ENCODE measurements at regions not wholly inside any gene's neighbourhood (a gene's known extent, or its start where the extent isn't known, plus 50 kb on each side); places are given as distances from the start of the nearest gene placed in this dataset.

DNA sequence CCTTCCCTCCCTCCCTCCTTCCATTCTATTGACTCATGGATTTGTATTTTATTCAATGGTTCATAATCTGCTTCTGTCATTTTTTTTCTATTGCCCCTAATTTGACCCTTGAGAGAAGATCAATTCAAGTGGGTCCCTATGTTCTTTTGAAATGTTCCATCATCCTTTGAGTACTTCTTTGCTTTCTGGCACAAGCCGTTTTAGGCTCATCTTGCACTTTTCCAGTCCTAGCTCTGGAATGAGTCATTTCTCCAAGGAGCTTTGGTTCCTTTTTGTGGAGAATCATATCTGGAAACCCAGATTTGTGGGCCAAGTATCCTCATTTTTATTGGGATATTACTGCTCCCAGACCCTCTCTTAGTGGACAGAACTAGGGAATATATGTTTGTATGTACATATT, 126.8 kb upstream of the PTPN3 start:
- Histone ChIP-seq H3K27ac (ENCODE audit: low read depth, low read length) (no peak overlapping the region), H3K9ac (replicated peaks in 1 of 4; ENCODE audit: extremely low read depth in 1 of 4, low read depth in 3 of 4, low read length in 3 of 4) (no peak overlapping the region), H3K79me1 (ENCODE audit: low read depth, low read length) (no peaks in the 10 kb centered on the region; the same call in 1 of the 2 replicates), H3K4me2 (ENCODE audit: insufficient read depth in 1 of 2, low read depth in 2 of 2, low read length in 2 of 2) (no peak overlapping the region), H3K27me3 (replicated peaks in 1 of 4; ENCODE audit: control insufficient read depth in 3 of 4, extremely low read depth in 1 of 4, insufficient read depth in 3 of 4, low read length in 3 of 4) (no peaks in the 10 kb centered on the region), H3K23ac (ENCODE audit: insufficient read length) (no peak overlapping the region), H2BK5ac (ENCODE audit: low read depth, low read length) (no peak overlapping the region), H2BK12ac (ENCODE audit: low read depth, low read length) (no peak overlapping the region), H2AK5ac (ENCODE audit: low read depth, low read length) (no peak overlapping the region), H3K23me2 (ENCODE audit: low read depth, low read length) (no peaks in the 10 kb centered on the region; the same call in 1 of the 2 replicates), H3K9me3 (ENCODE audit: insufficient read depth in 2 of 2, low read depth in 1 of 2, low read length in 1 of 2) (no peaks in the 10 kb centered on the region), H4K8ac (ENCODE audit: extremely low read depth, insufficient read depth, low read length) (no peak overlapping the region), H3K36me3 (ENCODE audit: control insufficient read depth in 2 of 4, insufficient read depth in 4 of 4, low read length in 3 of 4) (no peaks in the 10 kb centered on the region), H3K79me2 (ENCODE audit: control insufficient read depth in 1 of 2, insufficient read depth in 2 of 2, low read length in 2 of 2) (no peaks in the 10 kb centered on the region), H3K18ac (ENCODE audit: extremely low read depth, low read length) (no peak overlapping the region), H3K4me3 (ENCODE audit: extremely low read depth in 1 of 4, insufficient read depth in 2 of 4, low read depth in 3 of 4, low read length in 4 of 4) (no peak overlapping the region), H2BK15ac (ENCODE audit: low read length) (no peak overlapping the region), H2BK20ac (ENCODE audit: low read length) (no peak overlapping the region), H2AFZ (ENCODE audit: low read length) (no peak overlapping the region), H4K20me1 (replicated peaks in 1 of 2; ENCODE audit: control insufficient read depth in 1 of 2, insufficient read depth in 2 of 2, low read length in 2 of 2) (no peaks in the 10 kb centered on the region), H3K4me1 (replicated peaks in 1 of 4; ENCODE audit: control insufficient read depth in 3 of 4, insufficient read depth in 4 of 4, low read length in 3 of 4) (no peaks in the 10 kb centered on the region), H4K5ac (ENCODE audit: insufficient read length, low read depth, low read length) (no peak overlapping the region), H3K56ac (replicated peaks; ENCODE audit: insufficient read length, low read depth, low read length) (no peak overlapping the region), H3K4ac (replicated peaks; ENCODE audit: insufficient read length, low read depth, low read length) (no peak overlapping the region), H3K14ac (ENCODE audit: insufficient read length) (no peak overlapping the region), H2BK120ac (replicated peaks; ENCODE audit: low read depth, low read length) (no peak overlapping the region), H4K91ac (replicated peaks; ENCODE audit: insufficient read length, low read length) (no peak overlapping the region)
- 0% methylated on average over 1 of the region's 1 CpG; no CpG with 5 or more reads in 1 of the 2 experiments for WGBS, 2 experiments (ENCODE audit: extremely low coverage in 1 of 2, insufficient coverage in 1 of 2, insufficient read length in 1 of 2, insufficient replicate concordance in 2 of 2, low coverage in 1 of 2, low lambda C conversion rate in 2 of 2, missing lambda C conversion rate in 1 of 2)
- no peak for FAIRE-seq
- CTCF ChIA-PET (ENCODE audit: partially characterized antibody) = interaction anchor here (1.5 kb wide), 1 partner anchor 29 kb away, joined by 4 read pairs; no protein-coding TSS in a partner anchor
- POLR2A ChIA-PET (ENCODE audit: partially characterized antibody) = no interaction called here
- DNase-seq (ENCODE audit: low read depth in 1 of 2, low spot score in 2 of 2) = no peak
- TF ChIP-seq SIX5 (IDR thresholded peaks at IDR 0.05; ENCODE audit: low read depth, low read length) = no peak
- TF ChIP-seq SIN3A (conservative IDR thresholded peaks at IDR 0.05 in 1 of 2, IDR thresholded peaks at IDR 0.05 in 1 of 2; ENCODE audit: low read depth in 1 of 2, low read length in 2 of 2) = no peak
- TF ChIP-seq, protein P1, sequence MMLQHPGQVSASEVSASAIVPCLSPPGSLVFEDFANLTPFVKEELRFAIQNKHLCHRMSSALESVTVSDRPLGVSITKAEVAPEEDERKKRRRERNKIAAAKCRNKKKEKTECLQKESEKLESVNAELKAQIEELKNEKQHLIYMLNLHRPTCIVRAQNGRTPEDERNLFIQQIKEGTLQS (IDR thresholded peaks at IDR 0.05; ENCODE audit: insufficient read depth, low read depth, low read length) = no peak
- no peak for TF ChIP-seq TAF1 (IDR thresholded peaks at IDR 0.05; ENCODE audit: low read depth, low read length)
- no peak for TF ChIP-seq NRF1 (IDR thresholded peaks at IDR 0.05; ENCODE audit: low read depth, low read length)
- TF ChIP-seq BRCA1 (IDR thresholded peaks at IDR 0.05; ENCODE audit: low read depth, low read length) = no peak
- no peak for TF ChIP-seq HDAC6 (IDR thresholded peaks at IDR 0.05; ENCODE audit: low read depth, low read length)
- TF ChIP-seq RBBP5 (IDR thresholded peaks at IDR 0.05; ENCODE audit: borderline replicate concordance, low read depth, low read length) = no peak
- no peak for TF ChIP-seq RAD21 (IDR thresholded peaks at IDR 0.05 in 1 of 2, conservative IDR thresholded peaks at IDR 0.05 in 1 of 2; ENCODE audit: low read depth in 2 of 2, low read length in 2 of 2)
- no peak for TF ChIP-seq CHD2 (IDR thresholded peaks at IDR 0.05; ENCODE audit: low read length)
- TF ChIP-seq KDM4A (IDR thresholded peaks at IDR 0.05; ENCODE audit: low read depth, low read length, severe bottlenecking) = no peak
- TF ChIP-seq CBX8 (IDR thresholded peaks at IDR 0.05; ENCODE audit: borderline replicate concordance, low read depth, low read length) = no peak
- no peak for TF ChIP-seq FOSL1 (IDR thresholded peaks at IDR 0.05; ENCODE audit: insufficient read depth, low read depth, low read length)
- no peak for TF ChIP-seq TAF7 (optimal IDR thresholded peaks at IDR 0.05; ENCODE audit: borderline replicate concordance, low read depth, low read length)
